RWPE1 (cell line): ENCODE measurements at regions not wholly inside any gene's neighbourhood (a gene's known extent, or its start where the extent isn't known, plus 50 kb on each side); places are given as distances from the start of the nearest gene placed in this dataset.

Source experiments
- CTCF ChIA-PET: fragments of 350-600 bp; sonication (Branson Sonifier 250); formaldehyde crosslinking; extraction: SDS; loops from one replicate; lab custom pipeline; 2021; lab: Yijun Ruan, JAX
- POLR2A ChIA-PET: fragments of 400-600 bp; formaldehyde crosslinking; extraction: SDS; loops from one replicate; lab custom pipeline; 2020; ENCODE audit warnings: antibody characterized with exemption; ENCODE audit not compliant: low non-redundant PET; lab: Yijun Ruan, JAX
- DNase-seq: peaks from one replicate; pipeline ENCODE4 v3.0.0; 2012; ENCODE audit warnings: low spot score
- H3K27ac ChIP-seq: fragments of 450-650 bp; 2 replicates; pipeline ENCODE4 v1.5.1; 2017
- TF ChIP-seq, protein P1 (sequence below): fragments of 450-650 bp; conservative IDR thresholded peaks from 2 replicates; pipeline ENCODE4 v1.5.1; 2017; ENCODE audit warnings: low read depth, mild to moderate bottlenecking

- DNase-seq: no peak
- POLR2A ChIA-PET: no interaction called here
- TF ChIP-seq, protein P1, sequence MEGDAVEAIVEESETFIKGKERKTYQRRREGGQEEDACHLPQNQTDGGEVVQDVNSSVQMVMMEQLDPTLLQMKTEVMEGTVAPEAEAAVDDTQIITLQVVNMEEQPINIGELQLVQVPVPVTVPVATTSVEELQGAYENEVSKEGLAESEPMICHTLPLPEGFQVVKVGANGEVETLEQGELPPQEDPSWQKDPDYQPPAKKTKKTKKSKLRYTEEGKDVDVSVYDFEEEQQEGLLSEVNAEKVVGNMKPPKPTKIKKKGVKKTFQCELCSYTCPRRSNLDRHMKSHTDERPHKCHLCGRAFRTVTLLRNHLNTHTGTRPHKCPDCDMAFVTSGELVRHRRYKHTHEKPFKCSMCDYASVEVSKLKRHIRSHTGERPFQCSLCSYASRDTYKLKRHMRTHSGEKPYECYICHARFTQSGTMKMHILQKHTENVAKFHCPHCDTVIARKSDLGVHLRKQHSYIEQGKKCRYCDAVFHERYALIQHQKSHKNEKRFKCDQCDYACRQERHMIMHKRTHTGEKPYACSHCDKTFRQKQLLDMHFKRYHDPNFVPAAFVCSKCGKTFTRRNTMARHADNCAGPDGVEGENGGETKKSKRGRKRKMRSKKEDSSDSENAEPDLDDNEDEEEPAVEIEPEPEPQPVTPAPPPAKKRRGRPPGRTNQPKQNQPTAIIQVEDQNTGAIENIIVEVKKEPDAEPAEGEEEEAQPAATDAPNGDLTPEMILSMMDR: no peak
- H3K27ac ChIP-seq: no peak overlapping the region
- CTCF ChIA-PET: no interaction called here
These were observed 134.8 kb upstream of the ARHGAP5 start for GRCh38 chr14:31942166-31942841.

GRCh38 chr14:31943217-31943799 is 133.8 kb upstream of the ARHGAP5 start:
- ChIA-PET POLR2A (no interaction called here), CTCF (interaction anchor here (0.7 kb wide), 1 partner anchor 310 kb away, joined by 4 read pairs; no protein-coding TSS in a partner anchor)
- H3K27ac ChIP-seq: no peak overlapping the region

GRCh38 chr14:31943861-31944255 is 133.2 kb upstream of the ARHGAP5 start:
- DNase-seq: no peak
- TF ChIP-seq, protein P1: no peak
- ChIA-PET CTCF (interaction anchor here (0.7 kb wide), 1 partner anchor 309 kb away, joined by 4 read pairs; no protein-coding TSS in a partner anchor), POLR2A (no interaction called here)
- H3K27ac ChIP-seq: no peak overlapping the region; the same call in 1 of the 2 replicates

More at GRCh38 chr14:31943217-31943799, 133.8 kb upstream of the ARHGAP5 start:
- DNase-seq: no peak
- TF ChIP-seq, protein P1: no peak

DNA sequence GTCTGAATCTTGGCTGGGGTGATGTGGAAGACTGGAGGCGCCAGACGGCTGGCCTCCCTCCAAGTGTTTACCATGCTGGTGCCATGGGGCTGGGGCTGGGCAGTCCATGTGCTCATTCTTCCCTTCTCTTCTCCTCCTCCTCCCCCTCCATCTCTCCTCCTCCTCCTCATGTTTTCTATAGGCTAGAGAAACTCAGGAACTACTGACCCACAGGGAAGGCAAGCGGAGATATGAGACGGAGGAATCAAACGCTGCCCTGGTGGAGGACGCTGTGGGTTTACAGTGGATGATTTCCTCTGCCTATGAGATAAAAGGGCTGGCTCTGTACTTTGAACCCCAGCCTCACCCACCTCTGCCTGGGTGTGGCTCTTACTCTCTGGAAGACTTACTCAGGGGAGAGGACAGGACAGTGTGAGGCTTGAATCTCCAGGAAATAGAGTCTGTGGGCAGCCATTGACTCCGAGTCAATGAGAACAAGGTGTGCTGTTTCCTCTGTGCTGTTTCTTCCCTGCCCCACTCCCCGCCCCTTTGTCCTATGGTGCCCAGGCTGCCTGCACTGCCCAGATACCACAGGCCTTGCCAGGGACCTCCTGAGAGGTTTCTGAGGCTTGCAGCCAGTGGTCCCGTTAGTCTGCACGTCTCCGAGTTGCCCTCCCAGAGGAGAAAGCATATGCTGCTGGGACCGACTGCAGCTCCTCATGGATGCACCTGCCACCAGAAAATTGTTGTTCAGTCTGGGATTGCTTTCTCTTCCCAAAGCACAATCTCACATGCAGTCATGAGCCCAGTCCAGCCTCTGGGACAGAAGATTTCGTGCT is 132.6 kb upstream of the ARHGAP5 start:
- DNase-seq: no peak
- H3K27ac ChIP-seq: peak overlapping the region; percentile 42
- POLR2A ChIA-PET: no interaction called here
- CTCF ChIA-PET: no interaction called here
- TF ChIP-seq, protein P1: no peak

DNA sequence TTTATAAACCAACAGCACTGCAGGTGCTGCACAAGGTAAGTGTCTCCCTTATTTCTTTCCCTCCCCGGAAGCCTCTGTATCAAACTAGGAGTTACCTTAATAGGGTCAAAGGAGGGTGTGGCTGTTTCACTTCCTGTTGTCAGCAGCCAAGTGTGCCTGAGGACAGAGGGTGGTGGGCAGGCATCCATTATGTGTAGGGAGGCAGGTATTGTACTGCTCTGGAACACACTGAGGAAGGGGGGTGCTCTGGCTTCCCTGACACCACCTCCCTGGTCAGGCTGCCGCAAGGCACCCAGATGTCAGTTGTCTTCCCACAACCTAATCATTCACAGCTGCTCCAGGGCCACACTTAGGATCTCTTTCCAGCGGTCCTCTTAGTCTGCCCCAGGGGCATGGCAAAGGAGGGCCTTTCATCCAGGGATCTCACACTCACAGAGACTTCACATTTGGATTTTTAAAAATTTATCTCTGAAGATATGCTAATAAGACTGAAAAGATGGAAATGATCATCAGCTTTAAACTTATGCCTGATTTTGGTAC is 132.0 kb upstream of the ARHGAP5 start:
- TF ChIP-seq, protein P1: no peak
- no peak for DNase-seq
- POLR2A ChIA-PET: no interaction called here
- CTCF ChIA-PET: no interaction called here
- peak overlapping the region; percentile 42 for H3K27ac ChIP-seq

DNA sequence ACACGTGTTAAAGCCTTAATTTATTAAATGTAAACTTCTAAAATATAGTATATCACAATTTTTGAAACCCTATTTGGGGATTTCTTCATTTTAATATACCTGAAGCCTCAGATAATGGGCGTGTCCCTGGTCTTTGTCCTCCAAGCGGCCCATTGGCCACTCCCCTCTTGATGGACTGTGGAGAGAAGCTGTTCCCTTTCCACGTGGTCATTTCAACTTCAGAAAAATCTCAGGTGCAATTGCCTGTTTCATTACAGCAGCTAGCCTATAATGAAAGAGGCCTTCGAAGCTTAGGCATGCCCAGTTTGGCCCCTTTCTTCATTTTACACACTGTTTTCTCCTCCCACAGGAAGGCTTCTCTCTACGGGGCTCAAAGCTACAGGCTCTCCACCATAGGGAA is 131.4 kb upstream of the ARHGAP5 start:
- TF ChIP-seq, protein P1: no peak
- CTCF ChIA-PET: no interaction called here
- H3K27ac ChIP-seq: no peak overlapping the region
- POLR2A ChIA-PET: no interaction called here
- no peak for DNase-seq
